ENCODE measurements at regions not wholly inside any gene's neighbourhood (a gene's known extent, or its start where the extent isn't known, plus 50 kb on each side); places are given as distances from the start of the nearest gene placed in this dataset.
"Not testable (repeated sequence)": the region's sequence is repeated elsewhere in the genome, so short reads cannot be mapped to it uniquely, and the experiment has no call there.

DNA sequence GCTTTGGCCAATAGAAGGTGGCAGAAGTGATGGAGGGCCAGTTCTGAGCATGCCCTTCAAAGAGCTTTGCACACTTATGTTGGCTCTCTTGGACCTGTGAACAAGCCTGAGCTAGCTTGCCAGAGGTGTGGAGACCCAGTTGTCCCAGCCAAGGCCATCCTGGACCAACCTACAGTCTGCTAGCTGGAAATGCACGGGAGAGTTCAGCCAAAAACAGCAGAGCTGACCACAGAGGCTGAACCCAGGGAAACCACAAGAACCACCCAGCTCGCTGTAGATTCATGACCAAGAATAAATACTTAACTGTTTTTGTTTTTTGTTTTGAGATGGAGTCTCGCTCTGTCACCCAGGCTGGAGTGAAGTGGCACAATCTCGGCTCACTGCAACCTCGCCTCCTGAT is 65.4 kb upstream of the HAND1 start:
- TF ChIP-seq, protein P1, sequence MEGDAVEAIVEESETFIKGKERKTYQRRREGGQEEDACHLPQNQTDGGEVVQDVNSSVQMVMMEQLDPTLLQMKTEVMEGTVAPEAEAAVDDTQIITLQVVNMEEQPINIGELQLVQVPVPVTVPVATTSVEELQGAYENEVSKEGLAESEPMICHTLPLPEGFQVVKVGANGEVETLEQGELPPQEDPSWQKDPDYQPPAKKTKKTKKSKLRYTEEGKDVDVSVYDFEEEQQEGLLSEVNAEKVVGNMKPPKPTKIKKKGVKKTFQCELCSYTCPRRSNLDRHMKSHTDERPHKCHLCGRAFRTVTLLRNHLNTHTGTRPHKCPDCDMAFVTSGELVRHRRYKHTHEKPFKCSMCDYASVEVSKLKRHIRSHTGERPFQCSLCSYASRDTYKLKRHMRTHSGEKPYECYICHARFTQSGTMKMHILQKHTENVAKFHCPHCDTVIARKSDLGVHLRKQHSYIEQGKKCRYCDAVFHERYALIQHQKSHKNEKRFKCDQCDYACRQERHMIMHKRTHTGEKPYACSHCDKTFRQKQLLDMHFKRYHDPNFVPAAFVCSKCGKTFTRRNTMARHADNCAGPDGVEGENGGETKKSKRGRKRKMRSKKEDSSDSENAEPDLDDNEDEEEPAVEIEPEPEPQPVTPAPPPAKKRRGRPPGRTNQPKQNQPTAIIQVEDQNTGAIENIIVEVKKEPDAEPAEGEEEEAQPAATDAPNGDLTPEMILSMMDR (IDR thresholded peaks at IDR 0.05; ENCODE audit: extremely low read depth, insufficient read depth, missing control alignments): no peak
- in situ Hi-C loops (cut with MboI; ENCODE audit: low pct_unique_long_range_greater_than_20kb, low sequenced_read_pairs, unreplicated experiment): no loop called here
- no peak for DNase-seq (ENCODE audit: low spot score)

DNA sequence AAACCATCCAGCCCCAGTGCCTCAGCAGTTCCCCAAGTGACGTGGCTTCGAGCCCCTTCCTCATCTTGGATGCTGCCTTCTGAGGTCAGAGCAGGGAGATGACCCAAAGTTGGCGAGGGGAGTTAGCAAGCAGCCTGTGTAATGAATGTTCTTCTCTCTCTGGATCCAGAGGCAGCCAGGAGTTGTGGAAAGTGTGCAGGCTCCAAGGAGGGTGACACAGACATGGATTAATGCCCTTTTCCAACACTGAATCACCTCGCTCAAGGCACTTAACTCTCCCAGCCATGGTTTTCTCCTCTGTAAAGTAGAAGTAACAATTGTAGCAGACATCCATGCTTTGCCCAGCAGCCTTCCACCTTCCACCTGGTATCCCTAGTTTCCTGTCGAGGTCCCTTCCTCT is 64.6 kb upstream of the HAND1 start:
- TF ChIP-seq, protein P1 (IDR thresholded peaks at IDR 0.05; ENCODE audit: extremely low read depth, insufficient read depth, missing control alignments): no peak
- in situ Hi-C loops (cut with MboI; ENCODE audit: low pct_unique_long_range_greater_than_20kb, low sequenced_read_pairs, unreplicated experiment): no loop called here
- DNase-seq (ENCODE audit: low spot score): no peak

DNA sequence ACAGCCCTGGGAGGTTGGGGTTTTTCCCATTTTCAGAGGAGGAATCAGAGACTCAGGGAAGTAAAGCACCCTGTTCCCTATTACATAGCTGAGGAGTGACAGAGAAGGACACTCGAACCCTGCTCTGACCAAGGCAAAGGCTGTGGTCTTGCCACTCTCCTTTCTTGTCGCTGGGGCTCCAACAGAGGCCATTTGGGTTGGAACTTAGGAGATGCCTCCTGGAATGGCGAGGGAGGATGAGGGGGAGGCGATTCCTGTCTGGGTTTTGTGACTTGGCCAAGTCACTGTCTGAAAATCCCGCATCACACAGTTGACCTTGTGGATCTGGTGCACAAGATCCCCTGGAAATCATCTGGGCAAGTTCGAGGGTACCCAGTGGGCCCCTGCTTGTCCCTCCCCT is 64.0 kb upstream of the HAND1 start:
- in situ Hi-C loops (cut with MboI; ENCODE audit: low pct_unique_long_range_greater_than_20kb, low sequenced_read_pairs, unreplicated experiment): no loop called here
- TF ChIP-seq, protein P1 (IDR thresholded peaks at IDR 0.05; ENCODE audit: extremely low read depth, insufficient read depth, missing control alignments): no peak
- no peak for DNase-seq (ENCODE audit: low spot score)

DNA sequence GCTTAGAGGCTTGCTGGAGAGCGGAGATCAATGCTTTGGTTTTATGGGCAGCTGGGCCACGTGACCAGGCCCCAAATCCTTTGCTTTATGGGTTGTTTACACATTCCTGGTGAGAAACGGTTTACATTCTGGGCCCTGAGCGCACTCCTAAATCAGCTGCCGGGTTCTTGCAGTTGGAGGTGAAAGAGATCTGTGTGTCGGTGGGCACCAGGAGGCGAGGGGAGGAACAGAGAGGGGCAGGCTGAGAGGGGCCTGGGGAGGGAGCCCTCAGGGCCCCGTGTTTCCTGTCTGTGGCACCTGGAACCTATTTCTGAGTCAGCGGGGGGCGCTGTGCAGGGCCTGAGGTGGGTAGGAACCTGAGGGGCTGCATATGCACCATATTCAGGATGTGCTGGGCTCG is 63.5 kb upstream of the HAND1 start:
- in situ Hi-C loops (cut with MboI; ENCODE audit: low pct_unique_long_range_greater_than_20kb, low sequenced_read_pairs, unreplicated experiment): no loop called here
- no peak for DNase-seq (ENCODE audit: low spot score)
- TF ChIP-seq, protein P1 (IDR thresholded peaks at IDR 0.05; ENCODE audit: extremely low read depth, insufficient read depth, missing control alignments): no peak

DNA sequence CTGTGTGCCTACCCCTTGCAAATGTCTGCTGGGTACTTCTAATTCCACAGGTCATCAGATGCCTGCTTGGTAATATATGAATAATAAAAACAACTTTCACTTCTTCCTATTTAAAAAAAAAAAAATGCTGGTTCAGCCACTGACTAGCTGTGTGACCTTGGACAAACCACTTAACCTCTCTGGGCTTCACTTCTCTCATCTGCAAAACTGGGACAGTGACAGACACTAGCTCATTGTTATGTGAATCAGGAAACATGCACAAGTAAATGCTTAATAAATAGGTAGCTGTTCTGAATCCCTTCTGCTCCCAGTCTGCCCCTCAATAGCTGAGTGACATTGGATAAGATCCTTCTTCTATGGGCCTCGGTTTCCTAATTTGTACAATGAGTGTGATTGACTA is 62.6 kb upstream of the HAND1 start:
- TF ChIP-seq, protein P1 (IDR thresholded peaks at IDR 0.05; ENCODE audit: extremely low read depth, insufficient read depth, missing control alignments): no peak
- no peak for DNase-seq (ENCODE audit: low spot score)
- in situ Hi-C loops (cut with MboI; ENCODE audit: low pct_unique_long_range_greater_than_20kb, low sequenced_read_pairs, unreplicated experiment): no loop called here

DNA sequence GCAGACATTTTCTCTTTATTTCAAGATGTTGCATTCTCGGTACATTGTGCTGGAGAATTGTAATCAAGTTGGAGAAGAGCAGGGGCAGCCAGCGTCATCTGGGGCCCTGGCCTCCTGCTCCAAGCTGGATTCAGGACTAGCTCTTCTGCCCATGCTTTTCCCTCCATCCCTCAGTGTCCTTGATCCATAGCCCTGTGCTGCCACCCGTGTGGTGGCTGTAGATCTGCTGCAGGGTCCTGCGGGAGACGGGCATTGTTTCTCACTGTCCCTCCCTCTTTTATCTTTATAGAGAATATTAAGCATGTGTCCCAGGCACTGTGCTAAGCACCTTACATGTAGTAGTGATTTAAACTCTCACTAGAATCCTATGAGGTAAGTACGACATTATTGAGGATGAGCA is 60.5 kb upstream of the HAND1 start:
- in situ Hi-C loops (cut with MboI; ENCODE audit: low pct_unique_long_range_greater_than_20kb, low sequenced_read_pairs, unreplicated experiment): no loop called here
- TF ChIP-seq, protein P1 (IDR thresholded peaks at IDR 0.05; ENCODE audit: extremely low read depth, insufficient read depth, missing control alignments): no peak
- no peak for DNase-seq (ENCODE audit: low spot score)

DNA sequence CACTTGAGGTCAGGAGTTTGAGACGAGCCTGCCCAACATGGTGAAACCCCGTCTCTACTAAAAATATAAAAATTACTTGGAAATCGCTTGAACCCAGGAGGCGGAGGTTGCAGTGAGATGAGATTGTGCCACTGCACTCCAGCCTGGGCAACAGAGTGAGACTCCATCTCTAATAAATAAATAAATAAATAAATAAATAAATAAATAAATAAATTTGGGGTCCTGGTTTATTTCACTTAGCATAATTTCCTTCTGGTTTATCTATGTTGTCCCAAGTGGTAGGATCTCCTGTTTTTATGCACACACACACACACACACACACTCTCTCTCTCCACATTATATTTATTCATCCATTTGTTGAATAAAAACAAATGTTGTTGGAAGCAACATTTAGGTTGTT is 58.4 kb upstream of the HAND1 start:
- in situ Hi-C loops (cut with MboI; ENCODE audit: low pct_unique_long_range_greater_than_20kb, low sequenced_read_pairs, unreplicated experiment); DNase-seq (ENCODE audit: low spot score): not testable (repeated sequence)

All from GM13977 (cell line).